CD14-positive monocyte (primary cell): ENCODE measurements at regions not wholly inside any gene's neighbourhood (a gene's known extent, or its start where the extent isn't known, plus 50 kb on each side); places are given as distances from the start of the nearest gene placed in this dataset.
A peak's percentile ranks its signal among the peaks of the same experiment; 100 is the strongest.

Experiments
- DNase-seq, 3 donors: peaks; one replicate each; pipeline ENCODE4 v3.0.0-alpha.2; 2011 to 2022
- H2AFZ ChIP-seq: 2 replicates; pipeline ENCODE4 v1.6.0; 2012; ENCODE audit warnings: mild to moderate bottlenecking, low read depth, low read length, inconsistent platforms; ENCODE audit not compliant: insufficient read depth, poor library complexity, severe bottlenecking
- H3K27ac ChIP-seq, 2 donors: 1 replicate in 1 of 2; 2 replicates in 1 of 2; pipeline ENCODE4 v1.5.1; 2012 to 2013; ENCODE audit warnings: low read length in 2 of 2, control low read depth in 1 of 2, inconsistent platforms in 1 of 2, low read depth in 1 of 2, mild to moderate bottlenecking in 1 of 2
- H3K27me3 ChIP-seq, 2 donors: one replicate each; pipeline versions ENCODE4 v1.6.0 to v1.6.1; 2011 to 2013; ENCODE audit warnings: low read length in 2 of 2; ENCODE audit not compliant: control insufficient read depth in 2 of 2, insufficient read depth in 2 of 2
- H3K36me3 ChIP-seq, 2 donors: replicated peaks in 1 of 2; 1 replicate in 1 of 2; 2 replicates in 1 of 2; pipeline versions ENCODE4 v1.5.1 to v1.6.1; 2012 to 2013; ENCODE audit warnings: low read length in 2 of 2, control low read depth in 1 of 2, inconsistent platforms in 1 of 2, mild to moderate bottlenecking in 1 of 2; ENCODE audit not compliant: insufficient read depth in 2 of 2, control insufficient read depth in 1 of 2
- H3K4me1 ChIP-seq, 2 donors: 1 replicate in 1 of 2; 2 replicates in 1 of 2; pipeline versions ENCODE4 v1.5.1 to v1.6.1; 2012 to 2013; ENCODE audit warnings: low read length in 2 of 2, control low read depth in 1 of 2, inconsistent platforms in 1 of 2, mild to moderate bottlenecking in 1 of 2, moderate library complexity in 1 of 2; ENCODE audit not compliant: insufficient read depth in 2 of 2, control insufficient read depth in 1 of 2
- H3K4me2 ChIP-seq: replicated peaks from 2 replicates; pipeline ENCODE3; 2012; ENCODE audit warnings: low read length, moderate library complexity, mild to moderate bottlenecking; ENCODE audit not compliant: poor library complexity, severe bottlenecking; ENCODE audit errors: extremely low read depth
- H3K4me3 ChIP-seq, 3 experiments: fragments of 200-600 bp in 1 of 3; sonication (generic) in 1 of 3; replicated peaks in 1 of 3; 1 replicate in 2 of 3; 2 replicates in 1 of 3; pipeline ENCODE4 v1.5.1; 2011 to 2013; ENCODE audit warnings: low read length in 3 of 3, mild to moderate bottlenecking in 3 of 3, control low read depth in 2 of 3, low read depth in 2 of 3, inconsistent platforms in 1 of 3, moderate library complexity in 1 of 3
- H3K79me2 ChIP-seq: 2 replicates; pipeline ENCODE4 v1.6.0; 2012; ENCODE audit warnings: mild to moderate bottlenecking, control low read depth, inconsistent platforms, low read length, moderate library complexity; ENCODE audit not compliant: insufficient read depth
- H3K9ac ChIP-seq: 2 replicates; pipeline ENCODE4 v1.6.0; 2017; ENCODE audit warnings: low read length, mild to moderate bottlenecking; ENCODE audit not compliant: insufficient read depth, poor library complexity, severe bottlenecking
- H3K9me3 ChIP-seq, 2 donors: replicated peaks in 1 of 2; 1 replicate in 1 of 2; 2 replicates in 1 of 2; pipeline versions ENCODE4 v1.5.1 to v1.6.1; 2012 to 2013; ENCODE audit warnings: low read length in 2 of 2, control low read depth in 1 of 2; ENCODE audit not compliant: control insufficient read depth in 1 of 2, insufficient read depth in 1 of 2
- H4K20me1 ChIP-seq: 2 replicates; pipeline ENCODE4 v1.6.0; 2012; ENCODE audit warnings: mild to moderate bottlenecking, low read length, control low read depth, moderate library complexity; ENCODE audit not compliant: insufficient read depth
- H3K27ac Mint-ChIP-seq, 7 donors: one replicate each; pipeline ENCODE4 v1.8.0; 2020; ENCODE audit warnings: mild to moderate bottlenecking in 7 of 7, mixed read lengths in 7 of 7, moderate library complexity in 6 of 7, inconsistent platforms in 2 of 7
- H3K27me3 Mint-ChIP-seq, 3 donors: one replicate each; pipeline ENCODE4 v1.8.0; 2021 to 2022; ENCODE audit warnings: low read depth in 3 of 3, mild to moderate bottlenecking in 3 of 3, mixed read lengths in 3 of 3, moderate library complexity in 3 of 3, inconsistent platforms in 1 of 3
- H3K36me3 Mint-ChIP-seq, 2 donors: one replicate each; pipeline ENCODE4 v1.8.0; 2020; ENCODE audit warnings: mixed read lengths in 2 of 2, inconsistent platforms in 1 of 2, mild to moderate bottlenecking in 1 of 2
- H3K4me1 Mint-ChIP-seq: one replicate; pipeline ENCODE4 v1.8.0; 2020; ENCODE audit warnings: mild to moderate bottlenecking, mixed read lengths
- H3K4me3 Mint-ChIP-seq, 2 donors: one replicate each; pipeline ENCODE4 v1.8.0; 2020; ENCODE audit warnings: mild to moderate bottlenecking in 2 of 2, mixed read lengths in 2 of 2, moderate library complexity in 1 of 2
- H3K9me3 Mint-ChIP-seq, 7 donors: one replicate each; pipeline ENCODE4 v1.8.0; 2020 to 2022; ENCODE audit warnings: mixed read lengths in 7 of 7, mild to moderate bottlenecking in 6 of 7, moderate library complexity in 6 of 7, inconsistent platforms in 2 of 7
- WGBS: methylation state at CpG from one replicate; pipeline ENCODE4 v1.1.5; 2013; ENCODE audit warnings: missing lambda C conversion rate; ENCODE audit not compliant: insufficient coverage; 5-methylcytosine and 5-hydroxymethylcytosine counted together
- intact Hi-C, 2 donors: fragments of 100-400 bp; cut with micrococcal nuclease; formaldehyde crosslinking; loops; one replicate each; pipeline versions ENCODE4 v1.15.0 to v1.15.1; 2023
- TF ChIP-seq, protein P1 (sequence below): fragments of 200-600 bp; IDR thresholded peaks from one replicate; pipeline ENCODE4 v1.8.0; 2022; ENCODE audit warnings: antibody characterized with exemption, mild to moderate bottlenecking

DNA sequence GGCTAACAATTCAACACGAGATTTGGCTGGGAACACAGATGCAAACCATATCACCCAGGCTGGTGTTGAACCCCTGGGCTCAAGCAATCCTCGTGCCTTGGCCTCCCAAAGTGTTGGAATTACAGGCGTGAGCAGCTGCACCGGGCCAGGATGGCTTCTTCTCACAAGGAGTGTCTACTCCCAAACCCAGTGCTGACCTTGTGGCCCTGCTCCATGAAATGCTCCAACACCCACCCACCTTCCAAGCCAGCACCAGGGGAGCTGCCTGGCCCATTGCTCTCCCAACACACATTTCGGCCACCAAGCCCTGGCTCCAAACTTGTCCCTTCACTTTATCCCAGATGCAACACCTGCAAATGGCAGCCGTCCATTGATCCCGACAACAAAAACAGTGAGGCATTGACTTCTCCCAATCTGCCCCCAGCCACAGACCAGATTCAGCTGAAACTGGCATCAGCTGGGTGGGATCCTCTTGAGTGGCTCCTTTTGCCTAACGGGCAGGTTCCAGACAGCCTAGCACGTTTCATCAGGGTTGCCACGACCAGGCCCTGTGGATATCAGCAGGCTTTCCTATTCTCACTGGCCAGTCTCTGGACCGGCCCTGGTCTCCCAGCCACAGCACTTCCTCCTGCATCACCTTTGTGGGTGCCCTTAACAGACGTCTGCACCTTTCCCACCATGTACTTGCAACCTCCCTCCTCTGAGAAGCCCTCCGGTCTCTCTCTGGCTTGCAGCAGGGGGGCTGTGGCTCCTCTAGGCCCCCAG is 105.7 kb upstream of the CARD11 start:
- Mint-ChIP-seq H3K4me1 (peaks cover 8% of the 10 kb centered on the region), H3K27me3 (peaks cover 29 to 46% (median 36%) of the 10 kb centered on the region in 3 donors), H3K9me3 (peaks cover 0 to 1% (median 0%) of the 10 kb centered on the region in 7 donors), H3K27ac (peak overlapping the region in 2 of 7 donors; percentile 18 to 52), H3K4me3 (no peak overlapping the region), H3K36me3 (no peaks in the 10 kb centered on the region)
- H3K27ac ChIP-seq = no peak overlapping the region
- no peak overlapping the region for H3K9ac ChIP-seq
- no peak overlapping the region for H3K4me2 ChIP-seq
- H2AFZ ChIP-seq = no peak overlapping the region
- no peaks in the 10 kb centered on the region for H3K36me3 ChIP-seq
- WGBS = 74% methylated on average over 13 of the region's 13 CpGs
- no peaks in the 10 kb centered on the region for H3K9me3 ChIP-seq
- H3K79me2 ChIP-seq = no peaks in the 10 kb centered on the region
- H3K4me3 ChIP-seq = no peak overlapping the region
- TF ChIP-seq, protein P1, sequence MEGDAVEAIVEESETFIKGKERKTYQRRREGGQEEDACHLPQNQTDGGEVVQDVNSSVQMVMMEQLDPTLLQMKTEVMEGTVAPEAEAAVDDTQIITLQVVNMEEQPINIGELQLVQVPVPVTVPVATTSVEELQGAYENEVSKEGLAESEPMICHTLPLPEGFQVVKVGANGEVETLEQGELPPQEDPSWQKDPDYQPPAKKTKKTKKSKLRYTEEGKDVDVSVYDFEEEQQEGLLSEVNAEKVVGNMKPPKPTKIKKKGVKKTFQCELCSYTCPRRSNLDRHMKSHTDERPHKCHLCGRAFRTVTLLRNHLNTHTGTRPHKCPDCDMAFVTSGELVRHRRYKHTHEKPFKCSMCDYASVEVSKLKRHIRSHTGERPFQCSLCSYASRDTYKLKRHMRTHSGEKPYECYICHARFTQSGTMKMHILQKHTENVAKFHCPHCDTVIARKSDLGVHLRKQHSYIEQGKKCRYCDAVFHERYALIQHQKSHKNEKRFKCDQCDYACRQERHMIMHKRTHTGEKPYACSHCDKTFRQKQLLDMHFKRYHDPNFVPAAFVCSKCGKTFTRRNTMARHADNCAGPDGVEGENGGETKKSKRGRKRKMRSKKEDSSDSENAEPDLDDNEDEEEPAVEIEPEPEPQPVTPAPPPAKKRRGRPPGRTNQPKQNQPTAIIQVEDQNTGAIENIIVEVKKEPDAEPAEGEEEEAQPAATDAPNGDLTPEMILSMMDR = no peak
- intact Hi-C loops = no loop called here
- peaks cover 0 to 7% of the 10 kb centered on the region in 2 donors for H3K4me1 ChIP-seq
- DNase-seq = no peak
- no peaks in the 10 kb centered on the region for H3K27me3 ChIP-seq
- no peaks in the 10 kb centered on the region for H4K20me1 ChIP-seq

DNA sequence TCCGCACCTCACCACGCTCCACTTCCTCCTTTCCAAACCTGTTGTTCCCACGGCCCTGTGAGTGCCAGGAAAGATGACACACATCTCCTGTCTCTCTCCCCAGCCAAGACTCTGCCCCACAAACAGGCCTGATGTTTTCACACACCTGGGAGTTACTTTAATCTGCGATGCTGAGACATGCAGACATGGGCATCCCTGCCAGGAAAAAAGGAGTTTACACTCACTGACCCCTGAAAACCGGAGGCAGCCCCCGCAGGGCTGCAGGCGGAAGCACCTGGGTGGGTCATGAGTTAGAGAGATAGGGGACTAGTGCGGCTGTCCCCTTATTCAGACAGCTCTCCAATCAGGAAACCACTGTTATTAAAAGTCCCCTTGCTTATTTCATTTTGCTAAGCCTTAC is 106.4 kb upstream of the CARD11 start:
- Histone ChIP-seq H3K4me1 (peaks cover 0 to 7% of the 10 kb centered on the region in 2 donors), H3K27ac (no peak overlapping the region), H3K36me3 (no peaks in the 10 kb centered on the region), H2AFZ (no peak overlapping the region), H3K4me3 (no peak overlapping the region), H3K9ac (no peak overlapping the region), H3K9me3 (no peaks in the 10 kb centered on the region), H4K20me1 (no peaks in the 10 kb centered on the region), H3K79me2 (no peaks in the 10 kb centered on the region), H3K4me2 (no peak overlapping the region), H3K27me3 (no peaks in the 10 kb centered on the region)
- intact Hi-C loops = loop anchor here (5.0 kb wide), 2 partner anchors 83 to 263 kb away; no protein-coding TSS in a partner anchor
- TF ChIP-seq, protein P1 = no peak
- peak overlapping the region in 1 of 7 donors; percentile 52 for H3K27ac Mint-ChIP-seq
- no peaks in the 10 kb centered on the region for H3K36me3 Mint-ChIP-seq
- H3K9me3 Mint-ChIP-seq = peaks cover 0 to 2% (median 0%) of the 10 kb centered on the region in 7 donors
- no peak overlapping the region for H3K4me3 Mint-ChIP-seq
- H3K27me3 Mint-ChIP-seq = peaks cover 31 to 42% (median 36%) of the 10 kb centered on the region in 3 donors
- no peak for DNase-seq
- H3K4me1 Mint-ChIP-seq = peaks cover 8% of the 10 kb centered on the region
- whole genome bisulfite sequencing = 1% methylated on average over 4 of the region's 8 CpGs
